ENCODE measurements at regions not wholly inside any gene's neighbourhood (a gene's known extent, or its start where the extent isn't known, plus 50 kb on each side); places are given as distances from the start of the nearest gene placed in this dataset.
"Not testable (repeated sequence)": the region's sequence is repeated elsewhere in the genome, so short reads cannot be mapped to it uniquely, and the experiment has no call there.

DNA sequence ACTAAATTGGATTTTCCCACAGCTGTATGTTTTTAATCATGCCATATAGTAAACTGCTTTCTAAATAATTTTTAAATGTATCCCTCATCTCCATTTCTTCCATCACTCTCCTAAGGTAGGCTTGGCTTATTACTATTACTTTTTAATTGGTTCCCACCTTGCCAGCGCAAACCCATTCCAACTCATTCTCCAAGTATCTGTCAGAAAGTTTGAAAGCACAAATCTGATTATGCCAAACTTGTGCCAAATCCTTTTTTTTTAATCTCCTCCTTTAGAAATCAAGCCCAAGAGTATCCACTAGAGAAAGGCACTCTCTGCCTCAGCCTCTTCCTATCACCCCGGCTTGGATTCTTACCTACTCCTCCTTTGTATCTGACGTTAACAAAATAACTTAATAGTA lies 784.5 kb downstream of the TBL1XR1 start:
- DNase-seq: no peak

DNA sequence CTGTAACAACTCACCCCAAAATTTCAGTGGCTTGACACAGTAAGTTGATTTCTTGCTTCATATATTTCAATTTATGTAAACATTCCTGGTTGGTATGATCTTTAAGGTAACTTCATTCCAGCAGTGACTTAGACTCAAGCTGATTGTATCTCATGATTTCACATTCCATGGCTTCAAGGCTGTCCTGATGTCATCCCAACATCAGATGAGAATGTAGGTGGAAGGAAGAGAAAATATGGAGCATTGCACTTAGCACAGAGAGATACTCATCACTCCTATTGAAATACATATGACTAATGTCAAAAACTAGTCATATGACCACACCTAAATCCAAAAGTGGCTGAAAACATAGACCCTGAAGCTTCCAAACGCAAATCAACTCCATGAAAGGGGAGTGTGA lies 793.8 kb downstream of the TBL1XR1 start:
- DNase-seq: no peak

DNA sequence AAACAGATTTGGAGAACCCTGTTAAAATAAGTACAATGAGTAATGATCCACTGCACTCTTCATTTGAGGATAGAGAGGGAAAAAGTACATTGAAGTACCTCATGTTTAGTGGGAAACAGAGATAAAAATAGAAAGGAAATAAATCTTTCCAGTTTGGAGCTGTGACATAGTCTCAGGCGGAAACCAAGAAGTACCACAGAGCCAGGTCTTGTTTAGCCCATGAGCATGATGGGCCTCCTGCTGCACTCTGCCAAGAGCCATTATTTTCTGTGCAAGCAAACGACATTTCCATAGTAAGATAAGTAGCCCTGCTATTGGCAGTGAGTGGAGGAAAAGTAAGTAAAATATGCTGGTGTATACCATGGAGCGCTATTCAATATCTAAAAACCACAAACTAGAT lies 796.1 kb downstream of the TBL1XR1 start:
- DNase-seq: no peak

DNA sequence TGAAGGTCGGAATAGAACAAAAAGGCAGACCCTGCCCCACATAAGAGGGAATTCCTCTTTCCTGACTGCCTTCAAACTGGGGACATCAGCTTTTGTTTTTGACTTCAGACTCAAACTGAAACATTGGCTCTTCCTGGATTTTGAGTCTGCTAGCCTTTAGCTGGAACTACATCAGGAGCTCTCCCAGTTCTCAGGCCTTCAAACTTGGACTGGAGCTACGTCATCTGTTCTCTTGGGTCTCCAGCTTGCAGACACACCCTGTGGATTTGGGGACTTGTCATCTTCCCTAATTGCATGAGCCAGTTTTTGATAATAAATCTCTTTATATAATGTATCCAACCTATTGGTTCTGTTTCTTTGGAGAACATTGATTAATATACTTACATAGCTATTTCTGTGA lies 798.1 kb downstream of the TBL1XR1 start:
- no peak for DNase-seq

DNA sequence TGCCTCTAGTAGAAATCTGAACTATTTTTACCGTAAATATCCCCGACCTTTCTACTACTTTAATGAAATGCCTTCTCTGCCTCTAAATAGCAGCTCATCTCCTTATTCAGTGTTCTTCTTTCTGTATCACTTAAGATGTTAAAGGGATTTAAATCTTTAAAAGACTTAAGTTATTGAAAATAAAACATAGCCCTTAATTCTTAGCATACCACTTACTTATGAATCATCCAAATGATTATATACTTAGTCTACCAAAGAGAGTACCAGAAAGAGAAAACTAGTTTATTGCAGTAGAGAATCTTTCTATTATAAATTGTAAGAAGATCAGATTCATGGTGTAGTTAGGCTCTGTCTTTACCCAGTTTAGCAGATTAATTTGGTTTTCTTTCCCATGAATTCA lies 802.0 kb downstream of the TBL1XR1 start:
- DNase-seq: no peak

DNA sequence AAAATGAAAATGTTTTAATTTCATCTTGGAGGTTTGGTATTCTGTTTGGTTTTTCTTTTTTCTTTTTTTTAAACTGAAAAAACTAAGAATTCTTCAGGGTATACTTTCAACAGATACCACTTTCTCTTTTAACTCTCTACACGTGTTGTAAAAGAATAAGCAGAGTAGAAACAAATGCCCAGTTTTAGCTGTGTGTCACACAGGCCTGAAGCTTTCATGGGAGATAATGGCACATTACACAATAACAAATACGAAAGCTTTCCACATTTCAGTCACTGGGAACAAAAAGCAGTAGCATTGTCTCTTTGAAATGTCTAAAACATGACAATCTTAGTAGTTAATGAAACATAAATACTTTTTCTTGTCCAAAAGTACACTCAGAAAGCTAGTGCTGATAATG lies 818.5 kb downstream of the TBL1XR1 start:
- DNase-seq: no peak

DNA sequence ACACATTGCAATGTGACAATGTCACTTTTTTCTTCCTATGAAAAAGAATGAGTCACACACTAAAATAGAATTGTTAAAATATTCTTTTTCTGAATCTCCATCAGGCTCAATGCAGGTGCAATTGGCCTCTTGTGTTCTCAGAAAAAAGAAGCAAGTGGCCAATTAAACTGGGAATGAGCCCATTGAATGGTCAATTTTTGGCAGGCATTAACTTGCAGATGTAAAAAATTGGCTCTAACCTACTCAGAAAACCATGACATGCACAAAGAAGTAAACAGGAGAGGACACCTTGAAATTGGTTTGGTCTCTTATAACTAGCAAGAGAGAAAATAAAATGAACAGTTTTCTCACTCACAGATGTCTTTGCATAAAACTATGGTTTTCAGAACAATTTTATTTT lies 820.8 kb downstream of the TBL1XR1 start:
- no peak for DNase-seq

DNA sequence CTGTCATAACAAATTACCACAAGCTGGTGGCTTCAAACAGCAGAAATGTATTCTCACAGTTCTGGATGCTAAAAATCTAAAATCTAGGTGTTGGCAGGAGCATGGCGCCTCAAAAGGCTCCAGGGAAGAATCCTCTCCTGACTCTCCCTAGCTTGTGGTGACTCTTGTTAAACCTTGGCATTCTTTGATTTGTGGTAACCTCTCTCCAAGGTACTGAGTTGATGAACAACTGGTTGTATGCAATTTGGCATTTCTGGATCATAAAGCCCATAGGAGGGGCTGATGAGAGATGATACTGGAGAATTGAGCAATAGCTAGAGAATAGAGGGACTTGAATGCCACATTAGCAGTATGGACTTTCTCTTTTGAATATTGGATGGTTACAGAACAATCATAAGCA lies 821.8 kb downstream of the TBL1XR1 start:
- no peak for DNase-seq

DNA sequence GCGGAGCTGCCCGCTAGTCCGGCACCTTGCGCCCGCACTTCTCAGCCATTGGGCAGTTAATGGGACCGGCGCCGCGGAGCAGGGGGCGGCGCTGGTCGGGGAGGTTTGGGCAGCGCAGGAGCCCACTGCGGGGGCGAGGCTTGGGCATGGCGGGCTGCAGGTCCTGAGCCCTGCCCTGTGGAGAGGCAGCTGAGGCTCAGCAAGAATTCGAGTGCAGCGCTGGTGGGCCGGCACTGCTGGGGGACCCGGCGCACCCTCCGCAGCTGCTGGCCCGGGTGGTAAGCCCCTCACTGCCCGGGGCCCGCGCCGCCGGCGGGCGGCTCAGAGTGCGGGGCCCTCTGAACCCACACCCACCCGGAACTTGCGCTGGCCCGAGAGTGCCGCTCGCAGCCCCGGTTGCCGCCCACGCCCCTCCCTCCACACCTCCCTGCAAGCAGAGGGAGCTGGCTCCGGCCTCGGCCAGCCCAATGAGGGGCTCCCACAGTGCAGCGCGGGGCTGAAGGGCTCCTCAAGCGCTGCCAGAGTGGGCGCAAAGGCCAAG lies 835.0 kb downstream of the TBL1XR1 start:
- DNase-seq: no peak

DNA sequence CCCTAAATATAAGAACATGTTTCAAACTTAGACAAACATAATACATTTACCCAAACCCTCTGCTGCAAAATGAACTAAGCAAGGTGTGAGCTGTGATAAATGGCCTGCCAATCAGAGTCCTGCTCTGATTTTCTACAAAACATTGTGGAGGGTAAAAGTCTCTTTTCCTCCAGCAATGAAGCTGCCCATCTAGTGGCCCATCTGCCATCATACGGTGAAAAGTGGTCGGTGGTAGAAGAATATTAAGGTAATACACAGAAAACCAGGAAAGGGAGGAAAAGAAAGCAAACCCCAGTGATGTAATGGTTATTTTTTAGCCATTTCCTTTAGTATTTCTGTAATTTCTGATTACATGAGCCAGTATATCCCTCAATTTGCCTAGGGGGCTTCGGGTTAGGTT lies 838.1 kb downstream of the TBL1XR1 start:
- no peak for DNase-seq

DNA sequence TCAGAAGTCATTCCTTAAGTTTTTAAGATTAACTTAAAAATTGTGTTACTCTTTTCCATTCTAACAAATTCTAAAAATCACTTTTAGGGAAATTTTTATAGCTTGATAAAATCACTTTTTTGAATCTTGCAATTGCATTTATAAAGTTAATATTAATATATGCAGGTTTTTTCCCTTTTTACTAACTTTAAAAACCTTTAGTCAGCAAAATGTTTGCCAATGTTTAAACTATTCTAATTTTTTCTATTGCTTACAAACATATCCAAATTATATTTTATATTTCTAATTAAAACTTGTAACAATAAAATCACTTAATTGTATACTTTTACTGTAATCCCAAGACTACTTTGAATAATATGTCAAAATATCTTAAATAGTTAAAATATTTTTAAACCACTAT lies 839.4 kb downstream of the TBL1XR1 start:
- DNase-seq: no peak

DNA sequence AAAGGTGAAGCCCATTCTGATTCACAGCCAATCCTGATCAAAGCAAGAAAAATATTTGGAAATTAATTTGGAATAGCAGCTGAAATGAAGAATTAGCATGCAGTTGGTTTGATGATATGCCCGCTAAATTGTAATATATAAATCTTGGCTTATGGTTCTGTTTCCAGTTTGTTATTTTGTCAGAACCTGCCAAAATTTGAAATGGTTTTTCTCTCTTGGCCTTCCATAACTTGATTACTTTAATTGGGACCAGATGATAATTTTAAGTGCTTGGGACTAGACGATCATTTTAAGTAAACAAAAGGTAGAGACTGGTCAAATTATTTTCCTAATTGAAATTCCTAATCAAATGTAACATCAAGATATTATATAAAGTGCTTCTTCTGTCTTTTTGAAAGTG lies 842.4 kb downstream of the TBL1XR1 start:
- DNase-seq: no peak

DNA sequence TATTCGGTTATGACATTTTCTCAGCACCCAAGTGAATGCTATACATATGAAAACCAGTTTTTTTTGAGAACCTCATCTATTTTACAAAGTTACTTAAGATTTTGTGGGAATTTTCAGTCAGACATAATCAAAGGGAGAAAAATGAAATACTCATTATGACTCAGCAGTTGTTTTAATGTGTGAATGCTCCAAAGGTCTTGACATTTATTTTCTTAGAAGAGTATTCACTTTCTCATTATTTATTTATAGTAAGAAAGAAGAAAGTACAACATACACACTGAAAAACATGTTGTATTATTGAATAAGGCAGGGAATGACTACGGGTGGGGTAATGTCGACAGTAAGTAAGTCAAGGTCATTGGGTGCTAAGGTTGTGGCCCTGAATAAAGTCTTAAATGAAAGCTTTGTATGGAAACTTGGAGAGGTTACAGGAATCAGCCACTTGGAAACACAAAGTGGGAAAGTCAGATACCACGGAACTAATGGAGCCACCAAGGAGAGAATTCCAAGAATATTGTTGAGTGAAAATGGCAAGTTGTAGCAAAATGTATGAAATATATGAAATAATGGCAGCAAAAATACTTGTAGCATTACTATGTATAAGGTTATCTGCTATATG lies 844.5 kb downstream of the TBL1XR1 start:
- no peak for DNase-seq

DNA sequence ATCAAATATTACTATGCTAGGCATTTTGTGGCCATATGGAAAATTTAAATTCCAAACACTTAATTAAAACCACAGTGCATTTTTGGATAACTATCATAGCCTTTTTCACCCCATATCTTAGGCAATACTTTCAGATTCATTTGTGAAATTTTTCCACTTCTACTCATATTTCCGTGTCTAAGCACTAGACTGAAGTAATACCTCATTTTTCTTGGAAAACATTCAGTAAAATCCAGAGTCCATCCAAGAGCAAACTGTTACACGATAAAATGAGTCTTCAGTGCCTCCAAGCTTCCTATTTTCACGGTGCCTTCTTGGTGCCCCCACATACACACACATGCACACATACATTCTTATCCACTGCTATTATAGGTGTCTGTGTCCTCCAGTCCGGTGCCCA lies 845.9 kb downstream of the TBL1XR1 start:
- no peak for DNase-seq

DNA sequence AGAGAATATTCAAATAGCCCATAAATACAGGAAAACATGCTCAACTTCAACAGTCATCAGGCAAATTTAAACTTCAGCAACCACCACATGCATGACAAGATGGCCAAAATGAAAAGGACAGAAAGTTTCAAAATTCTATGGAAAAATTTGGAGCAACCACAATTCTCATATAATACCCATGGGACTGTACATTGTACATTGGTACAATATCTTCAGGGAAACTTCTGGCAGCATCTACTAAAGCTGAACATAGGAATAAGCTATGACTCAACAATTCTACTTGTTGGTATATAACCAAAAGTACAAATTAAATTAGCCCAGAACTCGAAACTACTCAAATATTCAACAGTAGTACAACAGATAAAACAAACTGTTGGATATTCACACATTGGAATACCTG lies 847.6 kb downstream of the TBL1XR1 start:
- no peak for DNase-seq

DNA sequence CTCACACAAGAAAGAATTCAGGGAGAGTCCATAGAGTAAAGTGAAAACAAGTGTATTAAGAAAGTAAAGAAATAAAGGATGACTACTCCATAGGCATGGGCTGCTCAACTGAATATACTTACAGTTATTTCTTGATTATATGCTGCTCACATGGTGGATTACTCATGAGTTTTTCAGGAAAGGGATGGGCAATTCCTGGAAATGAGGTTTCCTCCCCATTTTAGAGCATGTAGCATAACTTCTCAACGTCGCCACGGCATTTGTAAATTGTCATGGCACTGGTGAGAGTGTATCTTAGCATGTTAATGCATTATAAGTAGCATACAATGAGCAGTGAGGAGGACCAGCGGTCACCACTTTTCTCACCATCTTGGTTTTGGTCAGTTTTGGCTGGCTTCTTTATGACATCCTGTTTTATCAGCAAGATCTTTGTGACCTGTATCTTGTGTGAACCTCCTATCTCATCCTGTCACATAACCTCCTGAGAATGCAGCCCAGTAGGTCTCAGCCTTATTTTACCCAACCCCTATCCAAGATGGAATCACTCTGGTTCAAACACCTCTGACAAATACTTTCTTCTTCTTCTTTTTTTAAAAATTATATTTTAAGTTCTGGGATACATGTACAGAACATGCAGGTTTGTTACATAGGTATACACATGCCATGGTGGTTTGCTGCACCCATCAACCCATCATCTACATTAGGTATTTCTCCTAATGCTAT lies 849.7 kb downstream of the TBL1XR1 start:
- DNase-seq: no peak

DNA sequence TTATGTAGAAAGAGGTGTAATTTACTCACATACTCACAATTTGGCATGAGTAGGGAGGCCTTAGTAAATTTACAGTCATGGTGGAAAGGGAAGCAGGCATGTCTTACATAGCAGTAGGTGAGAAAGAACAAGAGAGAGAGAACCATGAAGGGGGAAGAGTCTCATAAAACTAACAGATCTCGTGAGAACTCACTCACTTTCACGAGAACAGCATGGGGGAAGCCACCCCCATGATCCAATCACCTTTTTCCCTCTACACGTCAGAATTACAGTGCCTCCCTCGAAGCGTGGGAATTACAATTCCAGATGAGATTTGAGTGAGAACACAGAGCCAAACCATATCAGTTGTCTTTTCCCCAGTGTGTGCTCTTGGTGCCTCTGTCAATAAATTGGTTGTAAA lies 855.3 kb downstream of the TBL1XR1 start:
- DNase-seq: no peak

DNA sequence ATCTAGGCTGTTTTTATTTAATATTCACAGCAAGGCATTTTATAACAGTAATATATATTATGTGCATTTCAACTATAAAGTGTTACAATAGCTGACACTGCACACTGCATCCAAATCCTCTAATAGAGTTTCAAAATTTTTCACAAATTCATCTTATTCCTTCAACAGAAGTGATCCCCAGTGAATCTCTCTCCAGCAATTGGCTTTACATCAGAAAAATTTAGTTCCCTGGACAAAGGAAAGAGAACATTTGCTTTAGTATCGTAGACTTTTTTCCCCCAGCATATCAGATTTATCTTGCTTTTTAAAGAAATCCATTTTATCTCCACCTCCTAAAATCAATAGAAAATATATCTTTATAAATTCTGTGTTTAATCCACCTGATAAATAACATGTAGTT lies 868.6 kb downstream of the TBL1XR1 start:
- no peak for DNase-seq

DNA sequence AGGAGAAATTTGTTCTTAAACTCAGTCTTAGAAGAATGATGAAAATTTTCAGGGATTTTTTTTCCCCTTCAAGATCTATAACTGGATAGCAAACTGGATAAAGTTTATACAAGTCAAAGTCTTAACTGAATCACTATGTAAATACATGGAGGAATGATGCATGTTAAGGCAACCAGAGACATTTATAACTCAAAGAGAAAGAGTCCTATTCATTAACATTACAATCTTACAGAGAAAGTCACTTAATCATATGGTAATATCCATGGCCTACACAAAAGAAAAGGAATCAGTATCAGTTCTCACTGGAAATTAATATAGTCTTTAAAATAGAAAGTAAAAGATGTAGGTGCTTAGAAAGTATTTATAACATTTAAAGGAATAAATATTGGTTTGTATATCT lies 869.1 kb downstream of the TBL1XR1 start:
- no peak for DNase-seq

DNA sequence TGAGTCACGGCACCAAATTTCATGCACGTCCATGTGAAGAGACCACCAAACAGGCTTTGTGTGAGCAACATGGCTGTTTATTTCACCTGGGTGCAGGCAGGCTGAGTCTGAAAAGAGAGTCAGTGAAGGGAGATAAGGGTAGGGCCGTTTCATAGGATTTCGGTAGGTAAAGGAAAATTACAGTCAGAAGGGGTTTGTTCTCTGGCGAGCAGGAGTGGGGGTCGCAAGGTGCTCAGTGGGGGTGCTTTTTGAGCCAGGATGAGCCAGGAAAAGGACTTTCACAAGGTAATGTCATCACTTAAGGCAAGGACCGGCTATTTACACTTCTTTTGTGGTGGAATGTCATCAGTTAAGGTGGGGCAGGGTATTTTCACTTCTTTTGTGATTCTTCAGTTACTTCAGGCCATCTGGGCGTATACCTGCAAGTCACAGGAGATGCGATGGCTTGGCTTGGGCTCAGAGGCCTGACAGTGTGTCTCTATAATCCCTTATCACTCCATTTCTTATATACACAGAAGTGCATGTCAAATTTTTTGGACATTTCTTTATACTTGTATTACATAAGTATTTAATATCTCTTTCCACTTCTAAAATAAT lies 870.3 kb downstream of the TBL1XR1 start:
- not testable (repeated sequence) for DNase-seq

DNA sequence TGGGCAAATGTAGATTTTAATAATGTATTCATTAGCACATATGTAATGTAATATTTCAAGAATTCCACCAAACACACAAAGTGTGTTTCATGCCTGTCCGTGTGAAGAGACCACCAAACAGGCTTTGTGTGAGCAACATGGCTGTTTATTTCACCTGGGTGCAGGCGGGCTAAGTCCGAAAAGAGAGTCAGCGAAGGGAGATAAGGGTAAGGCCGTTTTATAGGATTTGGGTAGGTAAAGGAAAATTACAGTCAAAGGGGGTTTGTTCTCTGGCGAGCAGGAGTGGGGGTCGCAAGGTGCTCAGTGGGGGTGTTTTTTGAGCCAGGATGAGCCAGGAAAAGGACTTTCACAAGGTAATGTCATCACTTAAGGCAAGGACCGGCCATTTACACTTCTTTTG lies 875.8 kb downstream of the TBL1XR1 start:
- DNase-seq: not testable (repeated sequence)

DNA sequence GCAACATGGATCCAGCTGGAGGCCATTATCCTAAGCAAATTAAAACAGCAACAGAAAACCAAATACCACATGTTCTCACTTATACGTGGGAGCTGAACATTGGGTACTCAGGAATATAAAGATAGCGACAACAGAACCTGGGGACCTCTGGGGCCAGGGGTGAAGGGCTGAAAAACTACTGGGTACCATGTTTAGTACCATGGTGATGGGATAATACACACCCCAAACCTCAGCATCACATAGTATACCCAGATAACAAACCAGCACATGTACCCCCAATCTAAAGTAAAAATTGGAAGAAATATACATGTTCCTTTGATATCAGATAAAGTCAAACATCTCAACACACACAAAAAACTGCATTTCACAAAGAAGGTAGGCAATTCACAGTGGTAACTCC lies 876.2 kb downstream of the TBL1XR1 start:
- no peak for DNase-seq

DNA sequence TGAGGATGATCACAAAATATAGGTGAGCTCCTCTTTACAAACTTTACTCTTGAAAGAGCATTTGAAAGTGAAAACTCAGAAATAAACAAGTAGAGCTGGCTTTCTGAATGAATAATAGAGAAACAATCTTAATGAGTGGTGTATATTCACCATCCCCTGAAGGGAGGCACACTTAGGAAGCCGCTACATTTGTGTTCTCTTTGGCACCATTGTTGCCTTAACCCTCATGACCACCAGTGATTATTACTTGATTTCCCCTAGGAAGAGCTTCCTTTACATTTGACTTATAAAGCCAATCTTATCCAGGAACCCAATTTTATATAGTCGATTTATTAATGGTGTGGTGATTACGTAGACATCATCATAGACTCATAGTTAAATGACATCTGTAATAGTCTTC lies 883.9 kb downstream of the TBL1XR1 start:
- no peak for DNase-seq

DNA sequence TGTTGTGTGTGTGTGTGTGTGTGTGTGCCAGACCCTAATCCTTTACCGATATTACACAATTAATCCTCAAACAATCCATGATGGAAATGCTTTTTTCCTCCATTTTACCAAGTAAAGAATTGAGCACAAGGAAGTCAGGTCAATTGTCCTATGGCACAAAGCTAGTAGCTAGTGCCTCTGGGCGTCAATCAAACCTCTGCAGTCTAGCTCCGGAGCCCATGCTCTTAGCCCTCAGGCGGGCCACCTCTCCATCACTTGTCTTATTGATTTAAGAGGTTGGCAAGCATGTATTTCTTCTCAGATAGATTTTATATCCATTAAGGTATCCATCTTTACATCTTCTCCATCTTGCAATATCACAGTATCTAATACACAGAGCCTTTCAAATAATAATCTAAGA lies 886.6 kb downstream of the TBL1XR1 start:
- no peak for DNase-seq
